T-helper 2 cell treated with Interferon-gamma antibody and Interleukin-4, amounts not matched to agents 5 μg/mL and 100 μg/mL, for 36 hours (primary cell): ENCODE measurements at regions not wholly inside any gene's neighbourhood (a gene's known extent, or its start where the extent isn't known, plus 50 kb on each side); places are given as distances from the start of the nearest gene placed in this dataset.

Experiments
- DNase-seq: peaks from one replicate; pipeline ENCODE4 v3.0.0; 2021; ENCODE audit warnings: low spot score
- H3K27ac Mint-ChIP-seq: one replicate; pipeline ENCODE4 v1.8.0; 2021; ENCODE audit warnings: mild to moderate bottlenecking, mixed read lengths
- H3K27me3 Mint-ChIP-seq: one replicate; pipeline ENCODE4 v1.8.0; 2021; ENCODE audit warnings: low read depth, mixed read lengths
- H3K36me3 Mint-ChIP-seq: one replicate; pipeline ENCODE4 v1.8.0; 2021; ENCODE audit warnings: low read depth, mixed read lengths
- H3K4me1 Mint-ChIP-seq: one replicate; pipeline ENCODE4 v1.8.0; 2021; ENCODE audit warnings: low read depth, mixed read lengths
- H3K4me3 Mint-ChIP-seq: one replicate; pipeline ENCODE4 v1.8.0; 2022; ENCODE audit warnings: mild to moderate bottlenecking, moderate library complexity, mixed read lengths
- H3K9me3 Mint-ChIP-seq: one replicate; pipeline ENCODE4 v1.8.0; 2021; ENCODE audit warnings: mixed read lengths

GRCh38 chr12:124428136-124428791, 133.4 kb downstream of the RFLNA start:
- H3K4me3 Mint-ChIP-seq = no peak overlapping the region
- H3K27ac Mint-ChIP-seq = no peak overlapping the region
- H3K9me3 Mint-ChIP-seq = peaks cover 6% of the 10 kb centered on the region
- no peaks in the 10 kb centered on the region for H3K27me3 Mint-ChIP-seq
- peaks cover 34% of the 10 kb centered on the region for H3K36me3 Mint-ChIP-seq
- DNase-seq = no peak
- peaks cover 3% of the 10 kb centered on the region for H3K4me1 Mint-ChIP-seq

GRCh38 chr12:124426594-124427555, 132.0 kb downstream of the RFLNA start:
- Mint-ChIP-seq H3K27me3 (no peaks in the 10 kb centered on the region), H3K4me1 (peaks cover 2% of the 10 kb centered on the region), H3K4me3 (no peak overlapping the region), H3K27ac (no peak overlapping the region), H3K36me3 (peaks cover 32% of the 10 kb centered on the region), H3K9me3 (peaks cover 4% of the 10 kb centered on the region)
- DNase-seq = no peak

GRCh38 chr12:124425667-124426066, 130.8 kb downstream of the RFLNA start:
- Mint-ChIP-seq H3K27ac (no peak overlapping the region), H3K27me3 (no peaks in the 10 kb centered on the region), H3K4me1 (no peaks in the 10 kb centered on the region), H3K9me3 (no peaks in the 10 kb centered on the region), H3K36me3 (peaks cover 24% of the 10 kb centered on the region), H3K4me3 (no peak overlapping the region)
- no peak for DNase-seq

GRCh38 chr12:124424516-124424905, 129.6 kb downstream of the RFLNA start:
- Mint-ChIP-seq H3K4me3 (no peak overlapping the region), H3K36me3 (peaks cover 23% of the 10 kb centered on the region), H3K4me1 (no peaks in the 10 kb centered on the region), H3K27ac (no peak overlapping the region), H3K9me3 (no peaks in the 10 kb centered on the region), H3K27me3 (no peaks in the 10 kb centered on the region)
- no peak for DNase-seq

- no peak overlapping the region for H3K27ac Mint-ChIP-seq
- no peak overlapping the region for H3K4me3 Mint-ChIP-seq
- H3K36me3 Mint-ChIP-seq = peaks cover 23% of the 10 kb centered on the region
- H3K4me1 Mint-ChIP-seq = no peaks in the 10 kb centered on the region
- no peaks in the 10 kb centered on the region for H3K27me3 Mint-ChIP-seq
- H3K9me3 Mint-ChIP-seq = no peaks in the 10 kb centered on the region
- DNase-seq = no peak
These were observed 129.0 kb downstream of the RFLNA start for GRCh38 chr12:124423761-124424515.

GRCh38 chr12:124422570-124423523, 128.0 kb downstream of the RFLNA start:
- Mint-ChIP-seq H3K27me3 (no peaks in the 10 kb centered on the region), H3K27ac (no peak overlapping the region), H3K9me3 (no peaks in the 10 kb centered on the region), H3K4me1 (no peaks in the 10 kb centered on the region), H3K36me3 (peaks cover 23% of the 10 kb centered on the region), H3K4me3 (no peak overlapping the region)
- DNase-seq = no peak

GRCh38 chr12:124422142-124422569, 127.3 kb downstream of the RFLNA start:
- H3K4me1 Mint-ChIP-seq = no peaks in the 10 kb centered on the region
- H3K27me3 Mint-ChIP-seq = no peaks in the 10 kb centered on the region
- H3K4me3 Mint-ChIP-seq = no peak overlapping the region
- no peak for DNase-seq
- peaks cover 28% of the 10 kb centered on the region for H3K36me3 Mint-ChIP-seq
- no peak overlapping the region for H3K27ac Mint-ChIP-seq
- H3K9me3 Mint-ChIP-seq = no peaks in the 10 kb centered on the region

- H3K4me1 Mint-ChIP-seq = no peaks in the 10 kb centered on the region
- no peaks in the 10 kb centered on the region for H3K27me3 Mint-ChIP-seq
- no peak overlapping the region for H3K4me3 Mint-ChIP-seq
- peaks cover 26% of the 10 kb centered on the region for H3K36me3 Mint-ChIP-seq
- no peak for DNase-seq
- no peaks in the 10 kb centered on the region for H3K9me3 Mint-ChIP-seq
- peak overlapping the region; percentile 45 for H3K27ac Mint-ChIP-seq
These were observed 126.2 kb downstream of the RFLNA start for GRCh38 chr12:124420996-124421674.

- H3K9me3 Mint-ChIP-seq = no peaks in the 10 kb centered on the region
- no peak for DNase-seq
- H3K36me3 Mint-ChIP-seq = peaks cover 20% of the 10 kb centered on the region
- no peaks in the 10 kb centered on the region for H3K27me3 Mint-ChIP-seq
- no peaks in the 10 kb centered on the region for H3K4me1 Mint-ChIP-seq
- no peak overlapping the region for H3K4me3 Mint-ChIP-seq
- peak overlapping the region; percentile 26 for H3K27ac Mint-ChIP-seq
These were observed 125.4 kb downstream of the RFLNA start for GRCh38 chr12:124420041-124420995.

GRCh38 chr12:124419292-124420040, 124.6 kb downstream of the RFLNA start:
- H3K36me3 Mint-ChIP-seq = peaks cover 18% of the 10 kb centered on the region
- H3K27ac Mint-ChIP-seq = no peak overlapping the region
- no peaks in the 10 kb centered on the region for H3K27me3 Mint-ChIP-seq
- no peak for DNase-seq
- H3K9me3 Mint-ChIP-seq = no peaks in the 10 kb centered on the region
- H3K4me1 Mint-ChIP-seq = no peaks in the 10 kb centered on the region
- H3K4me3 Mint-ChIP-seq = no peak overlapping the region

- H3K27ac Mint-ChIP-seq = no peak overlapping the region
- H3K36me3 Mint-ChIP-seq = peaks cover 15% of the 10 kb centered on the region
- H3K4me3 Mint-ChIP-seq = no peak overlapping the region
- H3K9me3 Mint-ChIP-seq = no peaks in the 10 kb centered on the region
- no peak for DNase-seq
- H3K27me3 Mint-ChIP-seq = no peaks in the 10 kb centered on the region
- no peaks in the 10 kb centered on the region for H3K4me1 Mint-ChIP-seq
These were observed 123.9 kb downstream of the RFLNA start for GRCh38 chr12:124418791-124419190.
